Ecto neural progenitor cell (in vitro differentiated cells): ENCODE measurements at regions not wholly inside any gene's neighbourhood (a gene's known extent, or its start where the extent isn't known, plus 50 kb on each side); places are given as distances from the start of the nearest gene placed in this dataset.

Source experiments
- DNase-seq: peaks from one replicate; pipeline ENCODE4 v3.0.0-alpha.2; 2018; ENCODE audit warnings: low spot score

DNA sequence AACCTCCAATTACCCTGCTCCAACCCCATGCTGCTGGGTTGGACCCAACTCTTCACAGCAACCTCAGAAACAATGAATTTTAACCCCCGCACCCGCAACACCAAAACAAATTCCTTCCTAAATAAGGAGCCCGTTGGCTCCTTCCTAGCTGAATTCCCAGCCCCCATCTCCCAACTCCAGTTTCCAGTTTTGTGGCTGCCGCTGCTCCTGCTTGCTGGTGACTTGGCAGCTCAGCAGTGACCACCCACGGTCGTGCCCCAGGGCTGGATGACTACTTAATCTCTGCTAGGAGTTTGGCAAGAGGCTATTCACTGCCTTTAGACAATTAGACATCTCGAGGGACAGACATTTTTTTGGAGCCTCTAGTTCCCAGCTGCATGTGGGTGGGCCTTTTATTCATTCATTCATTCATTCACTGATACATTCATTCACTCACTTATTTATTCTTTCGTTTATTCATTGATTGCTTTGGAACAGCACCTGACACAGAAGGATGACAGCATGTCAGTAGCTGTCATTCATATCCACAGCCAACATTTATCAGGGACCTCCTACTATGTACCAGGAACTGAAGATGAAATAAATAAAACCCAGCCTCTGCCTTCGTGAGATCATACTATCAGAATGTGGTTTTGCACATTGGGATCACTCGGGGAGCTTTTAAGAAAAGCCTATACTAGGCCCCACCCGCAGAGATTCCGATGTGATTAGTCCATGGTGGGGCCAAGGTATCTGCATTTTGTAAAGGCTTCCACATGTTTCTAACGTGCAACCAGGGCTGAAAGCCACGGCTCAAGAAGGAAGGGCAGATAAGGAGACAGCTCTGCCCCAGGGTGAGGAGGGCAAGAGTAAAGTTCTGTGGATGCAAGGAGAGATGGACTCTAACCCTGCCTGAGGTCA lies 256.5 kb downstream of the SHQ1 start:
- DNase-seq = peak; percentile 90

DNA sequence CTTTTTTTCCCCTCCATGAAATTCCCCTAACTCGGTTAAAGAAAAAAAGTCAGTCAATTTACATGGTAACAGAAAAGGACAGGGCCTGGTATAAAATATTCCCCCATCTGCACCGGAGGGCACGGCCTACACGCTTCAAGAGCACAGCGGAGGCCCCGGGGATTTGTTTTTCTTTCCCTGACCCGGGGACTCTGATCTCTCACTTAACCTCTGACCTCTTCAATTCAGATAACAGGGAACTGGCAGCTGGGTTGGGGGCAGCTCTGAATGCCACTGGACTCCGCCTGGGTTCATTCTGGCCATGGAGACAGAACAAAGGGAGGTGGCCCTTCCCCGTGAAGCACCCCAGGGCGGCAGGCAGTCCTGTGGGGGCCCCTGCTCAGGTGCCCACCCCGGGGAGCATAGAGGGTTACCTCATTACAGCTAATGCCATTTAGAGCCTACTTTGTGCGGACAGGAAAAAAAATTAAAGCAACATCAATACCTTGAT lies 257.5 kb downstream of the SHQ1 start:
- DNase-seq = peak; percentile 88

DNA sequence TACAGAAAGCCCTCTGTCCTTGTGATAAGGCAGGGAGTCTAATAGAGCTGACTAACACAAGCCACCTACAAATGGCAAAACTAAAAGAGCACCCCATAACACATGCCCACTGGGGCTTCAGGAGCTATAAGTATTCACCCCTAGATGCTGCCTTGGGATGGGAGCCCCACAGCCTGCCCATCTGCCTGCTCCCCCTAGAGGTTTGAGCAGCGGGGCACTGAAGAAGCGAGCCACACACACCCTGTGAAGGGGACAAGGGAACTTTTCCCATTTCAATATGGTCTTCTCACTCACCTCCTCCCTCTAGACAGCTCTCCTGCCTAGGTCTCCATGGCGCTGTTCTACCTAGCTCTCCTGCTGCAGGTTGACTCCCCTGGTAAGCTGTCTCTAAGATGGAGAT lies 261.0 kb downstream of the SHQ1 start:
- DNase-seq = no peak

DNA sequence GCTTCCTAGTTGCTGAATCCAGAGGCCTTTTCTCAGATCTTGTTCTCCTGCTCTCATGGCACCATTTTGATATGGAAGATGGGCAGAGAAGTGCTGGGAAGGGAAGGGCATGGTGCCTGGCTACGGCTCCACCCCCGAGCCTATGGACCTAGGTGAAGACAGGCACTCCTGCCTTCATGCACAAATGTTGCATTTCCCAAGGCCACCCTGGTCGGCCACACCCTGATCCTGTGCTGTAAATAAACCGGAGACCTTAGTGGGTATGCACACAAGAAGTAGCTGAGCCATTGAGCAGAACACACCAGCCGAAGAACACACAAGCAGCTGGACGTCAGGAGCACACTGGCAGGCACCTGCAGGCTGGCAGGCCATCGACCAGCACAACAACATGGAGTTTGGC lies 261.6 kb downstream of the SHQ1 start:
- no peak for DNase-seq

DNA sequence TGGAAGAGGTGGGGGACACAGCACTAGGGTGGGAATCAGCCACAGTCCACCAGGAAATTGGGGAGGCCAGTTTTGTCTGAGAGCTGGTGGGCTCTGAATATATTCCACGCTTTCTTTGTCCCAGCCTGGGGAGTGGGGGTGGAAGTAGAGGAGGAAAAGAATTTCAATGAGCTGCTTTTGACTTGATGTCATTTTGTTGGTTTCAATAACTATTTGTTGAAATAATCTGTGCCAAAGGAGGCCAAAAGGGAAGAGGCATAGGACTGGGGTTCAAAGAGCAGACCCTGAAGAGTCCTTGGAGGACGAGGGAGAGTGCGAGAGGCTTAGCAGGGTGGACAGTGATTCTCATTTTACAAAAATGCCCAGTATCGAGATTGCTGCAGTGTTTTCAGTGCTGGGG lies 262.3 kb downstream of the SHQ1 start:
- DNase-seq = no peak

DNA sequence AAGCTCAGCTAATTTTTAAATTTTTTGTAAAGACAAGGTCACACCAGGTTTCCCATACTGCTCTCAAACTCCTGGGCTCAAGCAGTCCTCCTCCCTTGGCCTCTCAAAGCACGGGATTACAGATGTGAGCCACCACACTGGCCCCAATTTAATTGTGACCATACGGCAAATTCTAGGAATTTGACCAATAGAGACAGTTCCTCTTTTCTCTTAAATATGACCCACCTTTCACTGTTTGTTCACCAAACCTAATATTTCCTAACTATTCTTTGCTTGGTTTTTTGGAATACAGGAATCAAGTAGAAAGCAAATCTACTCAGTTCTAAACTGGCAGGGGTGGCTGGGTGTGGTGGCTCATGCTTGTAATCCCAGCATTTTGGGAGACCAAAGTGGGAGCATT lies 264.0 kb downstream of the SHQ1 start:
- no peak for DNase-seq

DNA sequence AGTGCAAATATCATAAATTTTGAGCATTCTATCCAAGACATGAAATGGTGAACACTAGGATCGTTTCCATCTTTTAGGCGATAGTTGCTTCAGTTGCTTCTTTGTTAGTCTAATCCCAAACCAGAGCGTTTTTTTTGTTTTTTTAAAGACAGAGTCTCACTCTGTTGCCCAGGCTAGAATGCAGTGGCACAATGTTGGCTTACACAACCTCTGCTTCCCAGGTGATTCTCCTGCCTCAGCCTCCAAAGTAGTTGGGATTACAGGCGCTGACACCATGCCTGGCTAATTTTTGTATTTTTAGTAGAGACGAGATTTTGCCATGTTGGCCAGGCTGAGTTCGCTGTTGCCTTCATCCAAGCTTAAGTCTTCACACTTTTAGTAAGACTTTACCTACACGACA lies 265.3 kb downstream of the SHQ1 start:
- no peak for DNase-seq

DNA sequence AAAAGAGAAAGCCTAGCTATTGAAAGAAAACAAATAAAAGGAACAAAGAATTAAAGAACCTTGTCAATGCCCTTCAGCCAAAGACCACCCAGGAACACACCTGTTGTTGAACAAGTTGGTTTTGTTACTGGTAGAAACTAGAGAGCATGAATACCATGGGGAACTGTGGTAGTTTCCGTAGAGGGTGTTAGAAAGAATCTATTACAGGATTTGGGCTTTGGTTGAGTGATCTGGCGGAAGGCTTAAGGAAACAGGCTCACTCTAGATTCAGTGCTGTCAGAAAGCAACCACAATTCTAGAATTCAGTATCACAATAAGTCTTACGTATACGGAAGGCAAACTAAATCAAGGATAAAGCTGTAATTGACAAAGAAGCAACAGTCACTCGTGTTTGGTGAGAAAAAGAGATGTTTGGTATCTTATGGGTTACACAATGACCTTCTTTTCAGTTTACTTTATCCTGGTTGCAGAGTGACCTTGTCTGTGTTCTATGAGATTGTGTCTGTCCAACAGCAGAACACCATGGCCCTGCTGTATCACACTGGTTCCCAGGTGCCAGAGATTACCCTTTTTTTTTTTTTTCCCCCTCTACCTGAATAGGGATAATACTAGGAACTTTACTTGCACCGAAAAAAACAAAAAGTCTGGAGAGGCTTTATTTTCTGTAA lies 265.9 kb downstream of the SHQ1 start:
- no peak for DNase-seq

DNA sequence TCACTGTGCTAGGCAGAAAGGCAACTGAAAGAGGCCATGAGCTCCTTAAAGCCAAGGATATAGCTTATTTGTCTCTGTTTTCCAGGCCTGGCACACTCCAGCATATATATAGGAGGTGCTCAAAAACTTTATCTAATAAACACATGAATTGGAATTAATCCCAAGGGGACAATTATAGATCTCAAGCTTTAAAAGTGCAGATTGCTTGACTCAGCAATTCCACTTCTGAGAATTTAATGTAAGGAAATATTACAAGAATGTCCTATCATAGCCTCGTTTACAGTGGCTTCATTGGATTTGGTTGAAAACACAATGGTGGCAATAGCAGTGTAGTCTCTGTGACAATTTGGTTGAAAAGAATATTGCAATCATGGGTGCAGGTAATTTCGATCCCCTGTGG lies 267.3 kb downstream of the SHQ1 start:
- no peak for DNase-seq

DNA sequence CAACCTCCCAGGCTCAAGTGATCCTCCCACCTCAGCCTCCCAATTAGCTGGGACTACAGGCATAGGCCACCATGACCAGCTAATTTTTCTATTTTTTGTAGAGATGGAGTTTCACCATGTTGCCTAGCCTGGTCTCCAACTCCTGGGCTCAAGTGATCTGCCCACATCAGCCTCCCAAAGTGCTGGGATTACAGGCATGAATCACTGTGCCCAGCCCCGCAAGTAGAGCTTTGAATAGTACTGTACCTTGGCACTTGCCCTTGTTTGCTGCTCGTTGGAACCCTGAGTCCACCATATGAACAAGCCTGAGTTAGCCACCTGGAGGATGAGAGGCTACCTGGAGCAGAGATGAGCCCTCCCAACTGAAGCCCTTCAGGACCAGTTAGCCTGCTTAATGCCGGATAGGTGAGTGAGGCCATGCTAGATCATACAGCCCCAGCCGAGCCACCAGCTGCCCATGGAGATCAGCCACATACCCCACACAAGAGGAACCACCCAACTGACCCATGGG lies 267.9 kb downstream of the SHQ1 start:
- DNase-seq = no peak

DNA sequence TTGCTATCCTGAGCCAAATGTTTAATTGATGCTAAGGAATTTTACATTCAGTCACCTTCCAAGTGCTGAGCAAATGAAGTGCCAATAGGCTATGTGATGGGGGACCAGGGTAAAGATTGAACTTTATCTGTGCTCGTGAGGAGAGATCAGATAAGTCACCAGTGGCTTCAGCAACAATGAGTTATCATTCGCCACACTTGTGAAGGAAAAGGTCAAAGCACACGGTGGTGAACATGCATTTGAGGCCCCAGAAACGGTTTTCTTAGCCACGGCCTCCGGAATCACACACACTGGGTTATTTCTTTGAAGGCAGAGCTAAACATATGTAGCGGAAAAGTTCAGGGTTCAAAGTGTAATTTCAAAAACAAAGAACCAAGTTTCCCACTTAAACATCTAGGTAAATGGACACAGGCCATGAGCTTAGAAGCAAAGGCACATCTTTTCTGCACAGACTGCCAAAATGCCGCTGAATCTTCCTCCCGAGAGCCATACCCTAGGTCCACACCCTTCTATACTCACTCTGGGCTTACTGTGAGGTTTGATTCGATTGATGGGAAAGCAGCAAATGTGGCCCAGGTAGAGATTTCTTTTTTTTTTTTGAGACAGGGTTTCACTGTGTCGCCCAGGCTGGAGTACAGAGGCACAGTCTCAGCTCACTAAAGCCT lies 268.5 kb downstream of the SHQ1 start:
- no peak for DNase-seq

DNA sequence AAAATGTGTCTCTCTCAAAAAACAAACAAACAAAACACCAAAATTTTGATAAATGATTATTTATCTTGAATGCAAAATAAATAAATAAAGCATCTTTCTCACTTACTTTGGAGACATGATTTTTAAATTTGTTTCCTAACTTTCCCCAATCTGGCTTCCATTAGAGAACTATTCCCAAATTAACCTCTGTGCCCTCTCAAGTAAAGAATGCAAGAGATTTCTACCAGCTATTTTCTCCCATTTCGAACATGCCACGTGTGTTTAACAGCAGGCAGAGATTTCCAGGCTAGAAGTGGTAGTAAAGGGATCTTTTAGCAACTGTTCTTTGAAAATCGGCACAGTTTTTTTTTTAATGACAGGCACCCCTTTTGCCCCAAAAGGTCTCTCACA lies 269.1 kb downstream of the SHQ1 start:
- DNase-seq = no peak

DNA sequence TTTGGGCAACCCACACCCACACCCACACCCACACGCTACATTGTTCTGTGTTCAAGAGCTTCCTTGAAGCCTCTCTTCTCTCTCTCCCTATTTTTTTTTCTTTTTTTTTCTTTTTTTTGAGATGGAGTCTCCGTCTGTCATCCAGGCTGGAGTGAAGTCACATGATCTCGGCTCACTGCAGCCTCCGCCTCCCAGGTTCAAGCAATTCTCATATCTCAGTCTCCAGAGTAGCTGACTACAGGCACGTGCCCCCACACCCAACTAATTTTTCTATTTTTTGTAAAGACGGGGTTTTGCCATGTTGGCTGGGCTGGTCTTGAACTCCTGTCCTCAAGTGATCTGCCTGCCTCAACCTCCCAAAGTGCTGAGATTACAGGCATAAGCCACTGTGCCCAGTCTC lies 271.1 kb downstream of the SHQ1 start:
- no peak for DNase-seq

DNA sequence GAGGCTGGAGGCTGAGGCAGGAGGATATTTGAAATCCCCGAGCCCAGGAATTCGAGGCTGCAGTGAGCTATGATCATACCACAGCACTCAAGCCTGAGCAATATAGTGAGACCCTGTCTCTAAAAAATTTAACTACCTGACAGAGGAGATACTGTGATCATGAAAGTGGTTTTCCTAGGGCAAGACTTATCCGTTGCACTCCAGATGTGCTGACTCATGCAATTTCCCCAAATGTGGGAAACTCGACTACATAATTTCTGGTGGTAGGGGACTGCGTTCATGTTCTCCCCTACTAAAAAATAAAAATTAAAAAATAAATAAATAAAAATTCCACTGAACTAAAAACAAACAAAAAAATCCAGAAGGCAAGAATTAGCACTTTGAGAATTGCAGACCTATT lies 271.7 kb downstream of the SHQ1 start:
- no peak for DNase-seq

DNA sequence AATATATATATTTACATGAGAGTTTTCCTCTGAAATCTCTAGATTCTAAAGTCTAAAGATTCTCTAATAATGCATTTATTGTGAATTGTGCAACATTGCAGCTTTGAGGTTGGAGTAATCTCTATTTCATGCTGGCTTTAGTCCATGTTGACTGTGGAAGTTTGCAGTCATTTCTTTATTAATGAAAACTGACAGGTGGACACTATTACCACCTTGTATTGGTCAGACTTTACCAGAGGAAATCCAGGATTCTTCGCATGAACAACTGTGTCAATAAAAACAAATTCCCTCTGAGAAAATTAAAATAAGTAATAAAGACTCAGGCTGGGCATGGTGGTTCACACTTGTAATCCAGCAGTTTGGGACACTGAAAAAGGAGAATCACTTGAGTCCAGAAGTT lies 274.1 kb downstream of the SHQ1 start:
- DNase-seq = no peak

DNA sequence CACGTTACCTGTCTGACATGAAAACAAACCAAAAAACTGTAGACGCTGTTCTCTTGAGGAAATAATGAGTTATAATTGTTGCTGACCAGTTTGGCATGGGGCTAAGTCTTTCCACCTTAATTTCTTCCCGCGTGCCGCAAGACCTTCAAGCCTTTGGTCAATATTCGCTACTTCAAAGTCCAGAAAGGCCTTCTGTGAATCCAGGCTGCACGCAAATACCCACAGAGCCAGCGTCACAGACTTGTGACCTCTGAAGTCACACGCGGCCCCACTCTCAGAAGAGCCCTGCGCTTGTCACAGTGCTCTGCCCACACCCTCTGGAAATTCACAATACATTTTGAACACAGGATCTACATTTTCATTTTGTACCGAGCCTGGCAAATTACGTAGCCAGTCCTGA lies 275.2 kb downstream of the SHQ1 start:
- no peak for DNase-seq

DNA sequence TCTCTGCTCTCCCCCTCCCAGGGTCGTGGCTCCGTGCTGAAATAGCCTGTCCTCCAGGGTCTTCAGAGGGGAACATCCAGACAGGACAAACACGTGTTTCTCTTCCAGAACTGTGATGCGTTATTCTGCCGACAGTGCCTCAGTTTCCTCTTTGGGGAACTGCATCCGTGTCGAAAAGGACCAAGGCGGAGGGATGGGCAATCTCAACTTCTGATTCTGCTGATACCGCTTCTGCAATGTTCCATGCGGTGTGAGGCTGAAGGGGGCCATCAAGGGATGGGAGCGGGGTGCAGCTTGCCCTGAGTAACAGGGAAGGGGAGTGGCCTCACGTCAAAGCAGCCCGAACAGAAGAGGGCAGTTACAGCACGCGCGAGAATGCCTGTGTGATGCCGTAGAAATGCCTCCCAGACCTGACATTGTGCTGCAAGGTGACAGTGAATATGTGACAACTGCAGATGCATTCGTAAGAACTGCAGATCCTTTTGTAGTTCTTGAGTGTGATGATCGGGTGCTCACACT lies 275.7 kb downstream of the SHQ1 start:
- no peak for DNase-seq

DNA sequence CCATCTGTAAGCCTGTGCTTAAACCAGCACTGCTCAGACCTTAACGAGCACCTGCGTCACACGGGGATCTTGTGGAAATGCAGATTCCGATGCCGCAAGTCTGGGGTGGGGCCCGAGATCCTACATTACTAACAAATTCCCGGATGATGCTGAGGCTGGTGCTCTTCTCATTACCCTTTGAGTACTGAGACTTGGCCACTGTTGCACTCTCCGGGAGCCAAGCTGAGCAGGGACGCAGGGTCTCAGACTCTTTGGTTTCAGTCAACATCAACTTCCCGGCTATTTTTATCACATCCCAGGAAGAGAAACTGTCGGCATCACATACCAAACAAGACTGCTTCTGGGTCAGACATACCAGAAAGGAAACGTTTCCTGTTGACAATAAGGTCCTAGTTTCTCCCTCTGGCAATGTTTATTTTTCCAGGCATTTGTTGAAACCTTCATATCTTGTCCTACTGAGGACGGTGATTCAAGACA lies 276.6 kb downstream of the SHQ1 start:
- no peak for DNase-seq

DNA sequence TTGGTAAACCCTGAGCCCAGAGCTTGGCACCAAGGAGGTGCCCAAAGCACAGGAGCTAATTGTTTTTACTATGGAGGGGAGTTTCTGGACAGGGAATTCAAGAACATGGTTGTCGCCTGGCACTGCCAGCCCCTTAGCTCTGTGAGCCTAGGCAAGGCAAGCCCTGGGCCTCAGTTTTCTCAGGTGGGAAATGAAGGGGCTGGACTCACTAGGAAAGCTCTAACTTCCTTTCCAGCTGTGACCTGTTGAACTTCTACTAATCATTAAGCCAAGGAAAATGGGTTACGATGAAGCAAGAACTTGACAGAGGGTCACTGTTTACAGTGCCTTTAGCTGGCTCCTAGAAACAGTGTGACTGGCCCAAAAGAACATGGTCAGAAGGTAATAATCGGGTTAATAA lies 277.2 kb downstream of the SHQ1 start:
- no peak for DNase-seq

DNA sequence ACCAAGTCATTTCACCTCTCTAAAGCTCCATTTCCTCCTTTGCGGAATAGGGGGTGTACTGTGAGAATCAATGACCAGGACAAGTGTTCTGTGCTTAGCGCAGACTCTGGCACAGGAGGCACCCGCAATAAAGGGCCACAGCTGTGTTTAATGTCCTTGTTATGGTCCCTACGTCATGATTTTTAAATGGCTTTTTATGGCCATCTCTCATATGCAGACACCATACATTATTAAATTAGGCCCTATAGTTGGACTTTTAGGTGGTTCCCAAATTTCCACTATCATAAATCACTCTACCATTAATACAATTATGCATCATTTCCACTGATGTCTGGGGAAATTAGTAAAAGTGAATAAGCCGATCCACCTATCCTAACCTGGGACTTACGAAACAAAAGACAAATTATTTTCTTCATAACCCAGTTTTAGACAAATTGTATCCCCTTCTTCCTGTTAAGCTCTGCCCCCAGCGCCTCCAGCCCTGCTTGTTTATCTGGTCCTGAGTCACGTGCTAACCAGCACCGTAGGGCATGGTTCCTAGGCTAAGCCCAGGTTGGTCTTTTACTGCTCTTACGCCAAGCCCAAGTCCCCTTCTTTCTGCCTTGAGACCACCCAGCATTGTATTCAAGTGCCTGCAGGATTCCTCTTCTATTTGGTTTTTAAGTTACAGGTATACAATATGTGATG lies 278.3 kb downstream of the SHQ1 start:
- no peak for DNase-seq

DNA sequence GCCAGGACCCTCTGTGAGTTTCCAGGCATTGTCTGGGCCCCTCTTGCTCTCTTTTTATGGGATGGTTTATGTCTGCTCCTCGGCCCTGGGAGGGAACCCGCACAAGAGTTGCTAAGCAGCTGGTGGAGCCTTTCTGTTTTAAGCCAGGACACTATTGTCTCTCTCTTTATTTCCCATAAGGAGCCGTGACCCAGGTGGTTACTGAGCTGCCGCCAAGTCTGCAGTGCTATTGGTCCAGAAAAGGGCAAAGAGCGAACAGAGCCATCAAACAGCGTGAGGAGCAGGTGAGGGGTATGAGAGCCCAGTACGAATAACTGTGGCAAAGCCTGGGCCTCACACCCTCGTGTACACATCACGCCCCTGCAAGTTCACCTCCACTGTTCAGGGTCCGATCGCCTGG lies 280.2 kb downstream of the SHQ1 start:
- no peak for DNase-seq

DNA sequence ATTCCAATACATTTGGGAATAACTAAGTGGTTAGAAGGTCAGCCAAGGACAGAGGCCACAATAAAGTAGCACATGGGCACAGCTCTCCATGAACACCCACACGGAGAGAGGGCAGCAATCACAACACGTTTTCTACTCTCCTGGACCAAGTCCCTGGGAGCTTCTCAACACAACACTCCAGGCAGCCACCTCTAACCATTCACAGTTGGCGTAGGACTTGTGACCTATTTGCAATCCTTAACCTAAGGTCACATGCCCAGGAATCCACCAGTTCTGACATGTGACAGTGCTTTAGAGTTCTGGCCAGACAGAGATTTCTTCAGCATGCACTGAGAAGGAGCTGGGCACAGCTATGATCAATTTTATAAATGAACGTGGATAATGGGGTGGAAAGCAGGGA lies 280.8 kb downstream of the SHQ1 start:
- no peak for DNase-seq
